CD4-positive, alpha-beta T cell (primary cell): ENCODE measurements at regions not wholly inside any gene's neighbourhood (a gene's known extent, or its start where the extent isn't known, plus 50 kb on each side); places are given as distances from the start of the nearest gene placed in this dataset.
"Not testable (repeated sequence)": the region's sequence is repeated elsewhere in the genome, so short reads cannot be mapped to it uniquely, and the experiment has no call there.

Experiments used
- ATAC-seq: fragments of 200-7000 bp; cut with Tn5 transposase; one replicate; pipeline ENCODE4 v1.10.0; 2022; ENCODE audit warnings: mild to moderate bottlenecking; ENCODE audit not compliant: poor library complexity
- CTCF ChIA-PET: fragments of 350-600 bp; sonication (Branson Sonifier 250); formaldehyde crosslinking; loops from one replicate; lab custom pipeline; 2021; ENCODE audit warnings: antibody characterized with exemption, inconsistent platforms; lab: Charles Lee
- POLR2A ChIA-PET: fragments of 350-600 bp; sonication (Branson Sonifier 250); formaldehyde crosslinking; loops from one replicate; lab custom pipeline; 2021; ENCODE audit warnings: antibody characterized with exemption, inconsistent platforms; lab: Charles Lee
- DNase-seq, 14 experiments: peaks; one replicate each; pipeline ENCODE4 v3.0.0-alpha.2; 2013 to 2020; ENCODE audit warnings: mixed read lengths in 2 of 14
- H3K27ac ChIP-seq, 2 donors: one replicate each; pipeline versions ENCODE4 v1.5.1 to v1.7.0; 2013; ENCODE audit warnings: low read length in 2 of 2, low read depth in 1 of 2, mild to moderate bottlenecking in 1 of 2
- H3K27me3 ChIP-seq, 2 experiments: 1 replicate in 1 of 2; 2 replicates in 1 of 2; pipeline versions ENCODE4 v1.6.1 to v1.7.0; 2013; ENCODE audit warnings: low read length in 2 of 2, control low read depth in 1 of 2, mild to moderate bottlenecking in 1 of 2, moderate library complexity in 1 of 2; ENCODE audit not compliant: insufficient read depth in 2 of 2, control insufficient read depth in 1 of 2
- H3K36me3 ChIP-seq: one replicate; pipeline ENCODE4 v1.6.1; 2013; ENCODE audit warnings: low read length, control low read depth; ENCODE audit not compliant: insufficient read depth
- H3K4me1 ChIP-seq: one replicate; pipeline ENCODE4 v1.6.1; 2013; ENCODE audit warnings: low read length, control low read depth; ENCODE audit not compliant: insufficient read depth
- H3K4me3 ChIP-seq: one replicate; pipeline ENCODE4 v1.5.1; 2013; ENCODE audit warnings: mild to moderate bottlenecking, low read length, moderate library complexity
- H3K9me3 ChIP-seq, 2 experiments: 1 replicate in 1 of 2; 2 replicates in 1 of 2; pipeline versions ENCODE4 v1.6.1 to v1.7.0; 2013; ENCODE audit warnings: low read length in 2 of 2, mild to moderate bottlenecking in 2 of 2, control low read depth in 1 of 2, moderate library complexity in 1 of 2; ENCODE audit not compliant: control insufficient read depth in 1 of 2, insufficient read depth in 1 of 2
- H3K27ac Mint-ChIP-seq: one replicate; pipeline ENCODE4 v1.8.0; 2020; ENCODE audit warnings: mixed read lengths
- H3K27me3 Mint-ChIP-seq: one replicate; pipeline ENCODE4 v1.8.0; 2021; ENCODE audit warnings: mixed read lengths
- H3K36me3 Mint-ChIP-seq: one replicate; pipeline ENCODE4 v1.8.0; 2021; ENCODE audit warnings: low read depth, mixed read lengths
- H3K4me1 Mint-ChIP-seq: one replicate; pipeline ENCODE4 v1.8.0; 2021; ENCODE audit warnings: low read depth, mixed read lengths
- H3K4me3 Mint-ChIP-seq: one replicate; pipeline ENCODE4 v1.8.0; 2020; ENCODE audit warnings: mild to moderate bottlenecking, mixed read lengths
- H3K9me3 Mint-ChIP-seq: one replicate; pipeline ENCODE4 v1.8.0; 2020; ENCODE audit warnings: mixed read lengths
- CTCF ChIP-seq: fragments of 200-600 bp; IDR thresholded peaks from one replicate; pipeline ENCODE4 v1.8.0; 2022; ENCODE audit warnings: antibody characterized with exemption, mild to moderate bottlenecking
- intact Hi-C, 2 experiments: fragments of 100-400 bp; cut with DNase I in 1 of 2; cut with micrococcal nuclease in 1 of 2; formaldehyde crosslinking; loops; one replicate each; pipeline versions ENCODE4 v1.15.1 to v1.9.0; 2023 to 2025; cut with DNase I, micrococcal nuclease

DNA sequence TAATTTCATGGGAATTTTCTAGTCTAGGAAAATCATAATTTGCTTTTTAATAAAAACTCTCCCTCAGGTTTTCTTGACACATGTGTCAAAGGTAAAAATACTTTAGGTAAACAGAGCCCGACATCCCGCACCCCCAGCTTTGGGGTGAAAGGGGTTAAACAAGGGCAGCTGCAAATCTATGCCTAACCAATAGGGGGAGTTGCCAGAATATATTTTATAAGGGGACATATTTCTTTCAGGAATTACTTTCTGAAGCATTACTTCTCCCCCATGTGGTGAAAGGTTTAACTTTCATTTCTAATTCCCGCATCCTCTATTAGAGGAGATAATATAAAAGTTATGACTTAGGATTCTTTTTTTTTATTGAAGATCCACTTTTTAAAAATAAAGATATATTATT, 53.9 kb upstream of the HEPH start:
- ATAC-seq = no peak
- Histone ChIP-seq H3K9me3 (no peaks in the 10 kb centered on the region), H3K27ac (no peak overlapping the region), H3K36me3 (no peaks in the 10 kb centered on the region), H3K27me3 (no peaks in the 10 kb centered on the region), H3K4me3 (no peak overlapping the region), H3K4me1 (peaks cover 4% of the 10 kb centered on the region)
- intact Hi-C loops = loop anchor here (2.0 to 10.0 kb wide), 3 partner anchors 78 to 527 kb away; no protein-coding TSS in a partner anchor
- no peaks in the 10 kb centered on the region for H3K27me3 Mint-ChIP-seq
- H3K36me3 Mint-ChIP-seq = no peaks in the 10 kb centered on the region
- DNase-seq = peak in 5 of 14 experiments; percentile 0 to 52 (median 18)
- no peak overlapping the region for H3K27ac Mint-ChIP-seq
- no peaks in the 10 kb centered on the region for H3K9me3 Mint-ChIP-seq
- TF ChIP-seq CTCF = peak; percentile 54
- H3K4me1 Mint-ChIP-seq = peaks cover 13% of the 10 kb centered on the region
- no peak overlapping the region for H3K4me3 Mint-ChIP-seq
- POLR2A ChIA-PET = interaction anchor here (0.6 kb wide), 1 partner anchor 473 kb away, joined by 3 read pairs; no protein-coding TSS in a partner anchor
- CTCF ChIA-PET = interaction anchor here (1.1 kb wide), 1 partner anchor 10 kb away, joined by 3 read pairs; no protein-coding TSS in a partner anchor

GRCh38 chrX:66107860-66108259, 56.2 kb upstream of the HEPH start:
- H3K9me3 Mint-ChIP-seq, CTCF ChIA-PET, H3K27ac ChIP-seq, H3K4me3 Mint-ChIP-seq, H3K4me3 ChIP-seq, H3K9me3 ChIP-seq, H3K36me3 Mint-ChIP-seq, H3K27ac Mint-ChIP-seq, ATAC-seq, H3K27me3 Mint-ChIP-seq, H3K27me3 ChIP-seq, H3K4me1 ChIP-seq, intact Hi-C loops, H3K36me3 ChIP-seq, POLR2A ChIA-PET, DNase-seq: not testable (repeated sequence)
- peaks cover 13% of the 10 kb centered on the region for H3K4me1 Mint-ChIP-seq

GRCh38 chrX:66102398-66102797, 61.6 kb upstream of the HEPH start:
- ATAC-seq, H3K9me3 Mint-ChIP-seq, H3K27me3 Mint-ChIP-seq, H3K36me3 Mint-ChIP-seq, H3K4me1 ChIP-seq, H3K27me3 ChIP-seq, CTCF ChIA-PET, intact Hi-C loops, H3K4me1 Mint-ChIP-seq, DNase-seq, H3K36me3 ChIP-seq, H3K9me3 ChIP-seq, H3K4me3 ChIP-seq, H3K4me3 Mint-ChIP-seq, H3K27ac Mint-ChIP-seq, H3K27ac ChIP-seq, POLR2A ChIA-PET: not testable (repeated sequence)

GRCh38 chrX:66098162-66098561, 58.3 kb upstream of the VSIG4 start:
- intact Hi-C loops = no loop called here
- Mint-ChIP-seq H3K4me3 (no peak overlapping the region), H3K4me1 (no peaks in the 10 kb centered on the region), H3K27ac (no peak overlapping the region), H3K9me3 (no peaks in the 10 kb centered on the region), H3K27me3 (no peaks in the 10 kb centered on the region), H3K36me3 (no peaks in the 10 kb centered on the region)
- Histone ChIP-seq H3K9me3 (no peaks in the 10 kb centered on the region), H3K36me3 (no peaks in the 10 kb centered on the region), H3K27ac (no peak overlapping the region), H3K4me1 (no peaks in the 10 kb centered on the region), H3K4me3 (no peak overlapping the region), H3K27me3 (no peaks in the 10 kb centered on the region)
- ATAC-seq (no peak), DNase-seq (no peak)
- no peak for TF ChIP-seq CTCF
- POLR2A ChIA-PET = no interaction called here
- CTCF ChIA-PET = no interaction called here

DNA sequence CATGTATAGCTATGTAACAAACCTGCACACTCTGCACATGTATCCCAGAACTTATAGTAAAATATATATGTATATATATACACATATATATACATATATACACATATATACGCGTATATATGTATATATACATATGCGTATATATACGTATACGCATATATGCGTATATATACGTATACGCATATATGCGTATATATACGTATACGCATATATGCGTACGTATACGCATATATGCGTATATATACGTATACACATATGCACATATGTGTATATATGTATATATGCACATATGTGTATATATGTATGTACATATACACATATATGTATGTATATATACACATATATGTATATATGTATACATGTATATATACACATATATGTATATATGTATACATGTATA, 57.1 kb upstream of the VSIG4 start:
- H3K4me1 Mint-ChIP-seq, H3K4me3 Mint-ChIP-seq, H3K36me3 Mint-ChIP-seq, H3K4me3 ChIP-seq, H3K27ac ChIP-seq, H3K36me3 ChIP-seq, H3K27me3 ChIP-seq, DNase-seq, H3K27ac Mint-ChIP-seq, H3K9me3 Mint-ChIP-seq, H3K27me3 Mint-ChIP-seq, POLR2A ChIA-PET, intact Hi-C loops, CTCF ChIA-PET, H3K4me1 ChIP-seq, ATAC-seq, H3K9me3 ChIP-seq: not testable (repeated sequence)

DNA sequence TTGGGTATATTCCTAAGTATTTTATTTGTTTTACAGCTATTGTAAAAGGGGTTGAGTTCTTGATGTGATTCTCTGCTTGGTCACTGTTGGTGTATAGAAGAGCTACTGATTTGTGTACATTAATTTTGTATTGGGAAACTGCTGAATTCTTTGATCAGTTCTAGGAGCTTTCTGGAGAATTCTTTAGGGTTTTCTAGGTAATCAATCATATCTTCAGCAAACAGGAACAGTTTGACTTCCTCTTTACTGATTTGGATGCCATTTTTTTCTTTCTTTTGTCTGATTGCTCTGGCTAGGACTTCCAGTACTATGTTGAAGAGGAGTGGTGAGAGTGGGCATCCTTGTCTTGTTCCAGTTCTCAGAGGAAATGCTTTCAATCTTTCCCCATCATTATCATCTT, 50.1 kb upstream of the VSIG4 start:
- H3K27me3 ChIP-seq, H3K4me1 Mint-ChIP-seq, H3K4me1 ChIP-seq, H3K36me3 Mint-ChIP-seq, H3K9me3 ChIP-seq, H3K4me3 Mint-ChIP-seq, ATAC-seq, H3K27ac ChIP-seq, CTCF ChIA-PET, POLR2A ChIA-PET, H3K27ac Mint-ChIP-seq, H3K9me3 Mint-ChIP-seq, H3K4me3 ChIP-seq, intact Hi-C loops, H3K36me3 ChIP-seq, H3K27me3 Mint-ChIP-seq, DNase-seq: not testable (repeated sequence)
